ENCODE measurements at regions not wholly inside any gene's neighbourhood (a gene's known extent, or its start where the extent isn't known, plus 50 kb on each side); places are given as distances from the start of the nearest gene placed in this dataset.

DNA sequence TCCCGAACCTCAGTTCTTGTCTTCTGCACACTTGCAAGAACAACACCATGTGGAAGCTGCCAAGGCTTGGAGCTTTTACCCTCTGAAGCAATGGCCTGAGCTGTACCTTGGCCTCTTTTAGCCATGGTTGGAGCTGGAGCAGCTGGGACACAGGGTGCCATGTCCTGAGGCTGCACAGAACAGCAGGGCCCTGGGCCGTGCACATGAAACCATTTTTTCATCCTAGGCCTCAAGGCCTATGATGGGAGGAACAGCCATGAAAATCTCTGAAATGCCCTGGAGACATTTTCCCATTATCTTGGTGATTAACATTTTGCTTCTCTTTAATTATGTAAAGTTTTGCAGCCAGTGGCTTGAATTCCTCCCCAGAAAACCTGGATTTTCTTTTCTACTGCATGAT is 817.8 kb upstream of the CXADR start:
- Histone ChIP-seq H3K4me3 (ENCODE audit: low read depth, low read length) (no peak overlapping the region), H3K9me3 (ENCODE audit: control insufficient read depth, insufficient read depth, low read depth, low read length) (peaks cover 22% of the 10 kb centered on the region), H3K4me1 (ENCODE audit: control insufficient read depth, insufficient read depth, low read length) (no peaks in the 10 kb centered on the region), H3K36me3 (ENCODE audit: control insufficient read depth, insufficient read depth, low read length) (no peaks in the 10 kb centered on the region), H3K27ac (ENCODE audit: low read depth, low read length) (no peak overlapping the region), H3K9ac (ENCODE audit: low read length) (no peak overlapping the region), H3K27me3 (ENCODE audit: control insufficient read depth, insufficient read depth, low read length) (no peaks in the 10 kb centered on the region)

DNA sequence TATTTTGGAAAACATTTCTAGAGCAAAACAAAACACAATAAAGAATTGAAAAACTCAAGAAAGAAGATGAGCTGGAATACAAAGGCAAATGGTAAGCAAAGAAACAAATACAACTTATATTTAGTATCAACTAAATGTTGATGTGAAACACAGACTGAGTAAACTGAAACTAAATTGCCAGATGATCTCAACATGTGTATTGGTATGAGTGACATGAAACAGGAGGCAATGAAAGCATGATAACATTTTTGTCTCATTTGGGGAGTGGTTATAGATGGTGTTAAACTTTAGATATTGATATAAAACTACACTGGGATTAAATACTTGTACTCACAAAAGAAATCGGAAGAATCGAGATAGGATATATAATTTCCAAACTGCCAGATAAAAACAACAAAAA is 805.6 kb upstream of the CXADR start:
- no peaks in the 10 kb centered on the region for H3K27me3 ChIP-seq (ENCODE audit: control insufficient read depth, insufficient read depth, low read length)
- H3K27ac ChIP-seq (ENCODE audit: low read depth, low read length): no peak overlapping the region
- H3K4me3 ChIP-seq (ENCODE audit: low read depth, low read length): no peak overlapping the region
- H3K4me1 ChIP-seq (ENCODE audit: control insufficient read depth, insufficient read depth, low read length): peaks cover 3% of the 10 kb centered on the region; the same call in 1 of the 2 replicates
- peaks cover 4% of the 10 kb centered on the region; the same call in 1 of the 2 replicates for H3K9me3 ChIP-seq (ENCODE audit: control insufficient read depth, insufficient read depth, low read depth, low read length)
- no peak overlapping the region for H3K9ac ChIP-seq (ENCODE audit: low read length)
- no peaks in the 10 kb centered on the region for H3K36me3 ChIP-seq (ENCODE audit: control insufficient read depth, insufficient read depth, low read length)

DNA sequence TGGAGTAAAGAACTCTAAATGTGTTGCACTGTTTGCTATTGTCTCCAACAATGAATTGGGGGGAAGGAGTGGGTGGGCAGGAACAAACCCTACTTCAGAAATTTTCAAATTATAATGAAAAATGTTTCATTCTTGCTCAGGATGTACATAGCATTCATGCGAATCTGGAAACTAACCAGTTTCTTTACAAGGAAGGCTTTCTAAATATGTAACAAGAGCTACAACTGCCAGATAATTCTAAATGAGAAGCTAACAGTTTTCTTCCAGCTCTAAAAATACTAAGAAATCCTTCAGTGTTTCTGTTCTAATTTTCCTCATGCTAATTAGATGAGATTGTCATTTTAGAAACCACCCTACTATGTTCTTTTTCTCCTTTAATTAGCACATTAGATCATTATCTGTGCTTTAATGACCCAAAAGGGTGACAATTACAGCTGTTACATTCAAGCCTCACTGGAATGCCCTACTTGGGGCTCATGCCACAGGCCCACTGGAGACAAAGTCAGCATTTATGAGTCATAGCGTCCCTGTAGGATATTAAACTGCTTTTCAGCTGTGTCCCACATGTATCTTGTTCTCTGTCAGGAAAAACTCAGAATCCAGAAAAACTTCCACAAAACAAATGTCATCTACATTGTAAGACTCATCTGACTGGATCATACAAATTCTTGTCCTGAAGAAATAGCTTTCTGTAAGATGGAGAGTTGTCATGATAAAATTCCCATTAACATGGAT is 804.6 kb upstream of the CXADR start:
- Histone ChIP-seq H3K9ac (ENCODE audit: low read length) (no peak overlapping the region), H3K9me3 (ENCODE audit: control insufficient read depth, insufficient read depth, low read depth, low read length) (peaks cover 4% of the 10 kb centered on the region; the same call in 1 of the 2 replicates), H3K36me3 (ENCODE audit: control insufficient read depth, insufficient read depth, low read length) (no peaks in the 10 kb centered on the region), H3K4me3 (ENCODE audit: low read depth, low read length) (no peak overlapping the region), H3K27ac (ENCODE audit: low read depth, low read length) (no peak overlapping the region), H3K4me1 (ENCODE audit: control insufficient read depth, insufficient read depth, low read length) (peaks cover 3% of the 10 kb centered on the region; the same call in 1 of the 2 replicates), H3K27me3 (ENCODE audit: control insufficient read depth, insufficient read depth, low read length) (no peaks in the 10 kb centered on the region)

DNA sequence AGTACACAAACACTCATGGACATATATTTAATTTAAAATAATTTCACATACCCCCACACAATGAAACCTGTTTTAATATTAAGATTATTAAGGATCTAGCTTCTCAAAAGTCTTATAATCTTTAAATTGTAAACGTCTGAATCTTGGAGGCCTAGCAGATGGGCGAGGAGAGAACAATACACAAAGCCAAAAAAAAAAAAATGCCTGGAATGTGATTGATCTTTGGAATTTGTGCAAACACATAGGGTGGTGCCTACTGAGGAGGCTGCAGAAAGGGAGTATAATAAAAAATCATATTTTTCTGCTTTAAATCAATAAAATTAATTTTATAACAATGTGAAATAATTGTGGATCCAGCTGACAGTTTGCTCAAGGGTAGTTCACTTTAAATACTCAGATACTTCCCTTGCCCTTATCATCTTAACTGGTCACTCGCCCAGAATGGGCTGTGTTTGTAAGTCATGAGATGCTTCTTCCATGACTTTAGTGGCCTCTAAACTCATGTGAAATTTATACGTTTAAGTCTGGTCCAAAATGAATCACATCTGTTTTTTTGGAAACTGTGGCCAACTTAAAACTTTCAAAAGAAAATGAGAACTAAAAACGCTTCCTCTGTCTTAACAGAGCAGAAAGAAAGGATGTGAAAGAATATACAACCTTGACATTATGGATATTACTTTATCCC is 802.8 kb upstream of the CXADR start:
- H3K4me3 ChIP-seq (ENCODE audit: low read depth, low read length): no peak overlapping the region
- no peaks in the 10 kb centered on the region for H3K27me3 ChIP-seq (ENCODE audit: control insufficient read depth, insufficient read depth, low read length)
- H3K9ac ChIP-seq (ENCODE audit: low read length): no peak overlapping the region
- peaks cover 3% of the 10 kb centered on the region; the same call in 1 of the 2 replicates for H3K4me1 ChIP-seq (ENCODE audit: control insufficient read depth, insufficient read depth, low read length)
- H3K36me3 ChIP-seq (ENCODE audit: control insufficient read depth, insufficient read depth, low read length): no peaks in the 10 kb centered on the region
- H3K27ac ChIP-seq (ENCODE audit: low read depth, low read length): no peak overlapping the region
- peaks cover 4% of the 10 kb centered on the region; the same call in 1 of the 2 replicates for H3K9me3 ChIP-seq (ENCODE audit: control insufficient read depth, insufficient read depth, low read depth, low read length)

DNA sequence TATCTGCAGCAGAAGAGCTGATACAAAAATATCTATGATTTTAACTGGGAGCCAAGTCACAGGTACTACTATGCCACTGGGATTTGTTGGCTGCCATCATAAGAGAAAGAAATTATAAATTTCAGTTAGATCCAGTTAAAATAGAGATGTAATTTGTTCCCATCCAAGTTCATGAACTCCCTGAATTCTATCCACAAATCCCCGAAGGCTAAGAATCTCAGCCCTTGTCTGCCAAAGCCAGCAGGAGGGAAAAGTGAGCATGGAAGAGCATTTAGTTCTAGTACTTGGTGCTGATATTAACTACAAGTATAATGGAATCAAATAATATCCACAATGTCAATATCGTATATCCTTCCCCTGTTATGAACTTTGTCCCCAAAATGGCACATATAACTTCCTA is 801.1 kb upstream of the CXADR start:
- H3K36me3 ChIP-seq (ENCODE audit: control insufficient read depth, insufficient read depth, low read length): no peaks in the 10 kb centered on the region
- no peak overlapping the region for H3K9ac ChIP-seq (ENCODE audit: low read length)
- no peaks in the 10 kb centered on the region for H3K27me3 ChIP-seq (ENCODE audit: control insufficient read depth, insufficient read depth, low read length)
- peaks cover 3% of the 10 kb centered on the region; the same call in 1 of the 2 replicates for H3K4me1 ChIP-seq (ENCODE audit: control insufficient read depth, insufficient read depth, low read length)
- H3K27ac ChIP-seq (ENCODE audit: low read depth, low read length): no peak overlapping the region
- peaks cover 4% of the 10 kb centered on the region; the same call in 1 of the 2 replicates for H3K9me3 ChIP-seq (ENCODE audit: control insufficient read depth, insufficient read depth, low read depth, low read length)
- H3K4me3 ChIP-seq (ENCODE audit: low read depth, low read length): no peak overlapping the region

DNA sequence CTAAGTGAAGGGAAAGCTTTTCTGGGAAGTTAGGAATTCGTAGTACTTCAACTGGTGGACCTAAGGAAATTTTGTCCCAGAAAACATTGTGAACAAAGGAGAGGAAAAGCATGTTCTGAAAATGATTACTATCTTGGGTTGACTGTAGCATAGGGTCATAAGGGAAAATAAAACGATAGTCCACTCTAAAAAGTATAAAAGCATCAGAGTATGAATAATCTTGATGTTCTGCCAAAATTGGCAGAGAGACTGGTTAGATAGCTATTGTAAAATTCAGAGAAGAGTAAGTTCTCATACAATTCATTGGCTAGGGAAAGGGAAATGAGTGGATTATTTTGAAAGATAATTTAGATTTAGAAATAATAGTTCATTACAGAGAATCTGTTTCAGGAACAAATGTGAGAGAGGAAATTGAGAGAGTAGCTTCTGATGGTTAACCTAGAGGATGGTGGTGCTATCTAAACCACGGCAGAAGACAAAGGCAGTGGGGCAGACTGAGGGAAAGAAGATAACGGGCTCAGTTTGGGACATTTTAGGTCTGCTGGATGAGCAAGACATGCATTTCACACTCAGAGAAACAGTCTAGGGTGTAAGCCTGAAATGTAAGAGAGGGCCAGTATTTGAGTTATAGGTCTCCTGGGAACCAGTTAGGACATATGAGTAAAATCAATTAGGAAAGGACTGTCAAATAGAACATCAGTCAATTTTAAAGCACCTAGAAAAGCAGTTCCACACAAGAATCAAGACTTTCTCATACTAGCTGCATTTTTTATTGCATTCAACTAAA is 799.3 kb upstream of the CXADR start:
- Histone ChIP-seq H3K27ac (ENCODE audit: low read depth, low read length) (no peak overlapping the region), H3K4me1 (ENCODE audit: control insufficient read depth, insufficient read depth, low read length) (peaks cover 3% of the 10 kb centered on the region; the same call in 1 of the 2 replicates), H3K9ac (ENCODE audit: low read length) (no peak overlapping the region), H3K9me3 (ENCODE audit: control insufficient read depth, insufficient read depth, low read depth, low read length) (peaks cover 12% of the 10 kb centered on the region), H3K36me3 (ENCODE audit: control insufficient read depth, insufficient read depth, low read length) (no peaks in the 10 kb centered on the region), H3K4me3 (ENCODE audit: low read depth, low read length) (no peak overlapping the region), H3K27me3 (ENCODE audit: control insufficient read depth, insufficient read depth, low read length) (no peaks in the 10 kb centered on the region)

DNA sequence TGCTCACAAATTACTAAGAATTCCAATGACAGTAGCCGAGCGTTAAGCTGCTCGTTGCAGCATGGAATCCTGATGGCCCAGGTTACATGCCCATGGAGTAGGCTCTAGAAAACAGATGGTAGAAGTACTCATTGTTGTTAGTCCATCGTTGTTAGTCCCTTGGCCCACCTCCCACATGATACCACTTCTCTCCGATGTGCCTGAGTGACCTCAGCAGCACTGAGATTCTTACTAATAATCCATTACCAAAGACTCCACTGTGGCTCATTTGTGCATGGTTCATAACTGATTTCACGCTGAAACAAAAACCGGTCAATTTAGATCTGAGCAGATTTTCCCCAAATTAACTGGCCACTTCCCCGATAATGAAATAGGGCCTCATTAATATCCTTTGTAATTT is 772.3 kb upstream of the CXADR start:
- H3K4me3 ChIP-seq (ENCODE audit: low read depth, low read length): no peak overlapping the region
- no peak overlapping the region for H3K27ac ChIP-seq (ENCODE audit: low read depth, low read length)
- H3K27me3 ChIP-seq (ENCODE audit: control insufficient read depth, insufficient read depth, low read length): no peaks in the 10 kb centered on the region
- no peaks in the 10 kb centered on the region for H3K9me3 ChIP-seq (ENCODE audit: control insufficient read depth, insufficient read depth, low read depth, low read length)
- H3K4me1 ChIP-seq (ENCODE audit: control insufficient read depth, insufficient read depth, low read length): no peaks in the 10 kb centered on the region
- no peaks in the 10 kb centered on the region for H3K36me3 ChIP-seq (ENCODE audit: control insufficient read depth, insufficient read depth, low read length)
- no peak overlapping the region for H3K9ac ChIP-seq (ENCODE audit: low read length)

DNA sequence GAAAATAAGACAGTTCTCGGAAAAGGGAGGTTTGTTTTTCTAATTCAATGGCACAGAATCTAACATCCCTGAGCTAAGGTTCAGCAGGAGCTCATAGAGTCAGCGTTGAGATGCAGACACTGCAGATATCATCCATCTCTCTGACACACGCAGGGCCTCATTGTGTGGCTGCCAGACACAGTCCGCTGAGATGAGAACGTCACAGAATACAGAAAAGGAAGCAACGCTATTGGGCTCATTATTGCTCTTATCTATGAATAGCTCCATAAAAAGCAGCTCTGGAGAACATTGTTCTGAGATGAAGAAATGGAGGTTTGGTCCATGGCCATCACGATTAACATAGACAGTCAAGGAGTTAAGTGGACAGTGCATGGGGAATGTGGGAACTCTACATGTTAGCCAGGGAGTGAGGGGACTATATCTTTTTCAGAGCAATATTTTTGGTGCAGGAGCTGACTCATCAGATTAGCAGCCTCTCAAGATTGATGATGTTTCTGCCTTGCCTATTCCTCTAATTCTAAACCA is 771.6 kb upstream of the CXADR start:
- no peaks in the 10 kb centered on the region for H3K9me3 ChIP-seq (ENCODE audit: control insufficient read depth, insufficient read depth, low read depth, low read length)
- no peak overlapping the region for H3K4me3 ChIP-seq (ENCODE audit: low read depth, low read length)
- H3K4me1 ChIP-seq (ENCODE audit: control insufficient read depth, insufficient read depth, low read length): no peaks in the 10 kb centered on the region
- H3K27me3 ChIP-seq (ENCODE audit: control insufficient read depth, insufficient read depth, low read length): no peaks in the 10 kb centered on the region
- H3K27ac ChIP-seq (ENCODE audit: low read depth, low read length): no peak overlapping the region
- H3K36me3 ChIP-seq (ENCODE audit: control insufficient read depth, insufficient read depth, low read length): no peaks in the 10 kb centered on the region
- no peak overlapping the region for H3K9ac ChIP-seq (ENCODE audit: low read length)

DNA sequence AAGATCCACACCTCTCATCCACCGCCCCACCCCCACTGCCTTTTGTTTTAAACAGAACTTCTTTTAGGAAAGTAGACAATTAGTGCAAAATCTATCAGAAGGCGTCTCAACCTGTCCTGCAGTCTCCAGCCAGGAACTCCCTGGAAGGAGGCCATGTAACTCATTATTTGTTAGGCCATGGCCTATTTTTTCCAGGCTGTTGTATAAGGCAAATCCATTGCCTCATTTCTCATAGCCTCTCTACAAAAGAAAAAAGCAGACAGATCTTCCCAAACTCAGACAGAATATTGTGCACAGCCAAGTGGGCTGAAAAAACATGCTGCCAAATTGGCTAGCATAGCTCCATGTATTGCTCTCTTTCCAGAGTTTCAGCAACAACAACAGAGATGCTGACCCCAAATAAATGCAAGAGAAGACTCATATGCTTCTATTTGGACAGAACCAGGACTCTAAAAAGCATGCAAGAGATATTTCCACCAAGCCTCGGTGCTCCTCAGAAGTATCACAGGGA is 770.7 kb upstream of the CXADR start:
- no peaks in the 10 kb centered on the region for H3K9me3 ChIP-seq (ENCODE audit: control insufficient read depth, insufficient read depth, low read depth, low read length)
- H3K27me3 ChIP-seq (ENCODE audit: control insufficient read depth, insufficient read depth, low read length): no peaks in the 10 kb centered on the region
- no peaks in the 10 kb centered on the region for H3K36me3 ChIP-seq (ENCODE audit: control insufficient read depth, insufficient read depth, low read length)
- no peak overlapping the region for H3K27ac ChIP-seq (ENCODE audit: low read depth, low read length)
- no peaks in the 10 kb centered on the region for H3K4me1 ChIP-seq (ENCODE audit: control insufficient read depth, insufficient read depth, low read length)
- H3K9ac ChIP-seq (ENCODE audit: low read length): no peak overlapping the region
- H3K4me3 ChIP-seq (ENCODE audit: low read depth, low read length): no peak overlapping the region

DNA sequence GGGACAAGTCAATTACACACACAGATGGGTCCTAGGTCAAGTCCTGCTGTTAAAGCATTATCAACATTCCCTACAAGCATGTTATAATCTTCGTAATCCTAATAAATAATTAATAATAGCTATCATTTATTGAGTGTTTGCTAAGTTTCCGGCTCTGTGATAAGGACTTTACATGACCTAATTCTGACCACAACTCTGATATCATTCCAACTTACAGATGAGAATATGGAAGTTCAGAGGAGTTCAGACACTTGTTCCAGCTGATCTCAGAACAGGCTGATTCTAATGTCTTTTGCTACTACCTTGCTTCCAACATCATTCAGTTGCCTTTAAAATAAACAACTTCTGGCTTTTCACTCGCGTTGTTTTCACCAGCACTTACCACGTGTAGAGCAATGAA is 770.1 kb upstream of the CXADR start:
- H3K9me3 ChIP-seq (ENCODE audit: control insufficient read depth, insufficient read depth, low read depth, low read length): no peaks in the 10 kb centered on the region

More for the DNA sequence above, 770.1 kb upstream of the CXADR start:
- H3K27ac ChIP-seq (ENCODE audit: low read depth, low read length): no peak overlapping the region
- H3K9ac ChIP-seq (ENCODE audit: low read length): no peak overlapping the region
- no peak overlapping the region for H3K4me3 ChIP-seq (ENCODE audit: low read depth, low read length)
- no peaks in the 10 kb centered on the region for H3K27me3 ChIP-seq (ENCODE audit: control insufficient read depth, insufficient read depth, low read length)
- H3K4me1 ChIP-seq (ENCODE audit: control insufficient read depth, insufficient read depth, low read length): no peaks in the 10 kb centered on the region
- no peaks in the 10 kb centered on the region for H3K36me3 ChIP-seq (ENCODE audit: control insufficient read depth, insufficient read depth, low read length)

All from HUES6 (cell line).